ENCODE measurements at regions not wholly inside any gene's neighbourhood (a gene's known extent, or its start where the extent isn't known, plus 50 kb on each side); places are given as distances from the start of the nearest gene placed in this dataset.

- Histone ChIP-seq H3K27me3 (ENCODE audit: insufficient read depth, low read depth) (no peaks in the 10 kb centered on the region), H3K9me2 (ENCODE audit: insufficient read depth) (no peaks in the 10 kb centered on the region), H3K4me2 (peak overlapping the region; percentile 87), H3K4me3 (peak overlapping the region; percentile 47), H3K4me1 (replicated peaks; ENCODE audit: insufficient read depth) (peaks cover 28% of the 10 kb centered on the region), H4K20me1 (ENCODE audit: insufficient read depth) (no peaks in the 10 kb centered on the region), H3K36me3 (ENCODE audit: low read depth) (no peaks in the 10 kb centered on the region), H3K27ac (peak overlapping the region; percentile 79), H3K9me3 (ENCODE audit: insufficient read depth, low read depth) (no peaks in the 10 kb centered on the region), H2AFZ (peak overlapping the region; percentile 66), H3K79me2 (ENCODE audit: low read depth) (no peaks in the 10 kb centered on the region), H3F3A (ENCODE audit: insufficient read depth, low read depth) (peaks cover 16% of the 10 kb centered on the region; the same call in 1 of the 2 replicates)
- ChIA-PET CTCF (no interaction called here), POLR2A (ENCODE audit: unreplicated experiment) (interaction anchor here (0.7 kb wide), 1 partner anchor 75 kb away, joined by 5 read pairs; no protein-coding TSS in a partner anchor)
- intact Hi-C loops (cut with micrococcal nuclease; ENCODE audit: unreplicated experiment), result no loop called here
- TF ChIP-seq EZH2 (IDR thresholded peaks at IDR 0.05; ENCODE audit: low read depth), result no peak
- TF ChIP-seq, protein P1, sequence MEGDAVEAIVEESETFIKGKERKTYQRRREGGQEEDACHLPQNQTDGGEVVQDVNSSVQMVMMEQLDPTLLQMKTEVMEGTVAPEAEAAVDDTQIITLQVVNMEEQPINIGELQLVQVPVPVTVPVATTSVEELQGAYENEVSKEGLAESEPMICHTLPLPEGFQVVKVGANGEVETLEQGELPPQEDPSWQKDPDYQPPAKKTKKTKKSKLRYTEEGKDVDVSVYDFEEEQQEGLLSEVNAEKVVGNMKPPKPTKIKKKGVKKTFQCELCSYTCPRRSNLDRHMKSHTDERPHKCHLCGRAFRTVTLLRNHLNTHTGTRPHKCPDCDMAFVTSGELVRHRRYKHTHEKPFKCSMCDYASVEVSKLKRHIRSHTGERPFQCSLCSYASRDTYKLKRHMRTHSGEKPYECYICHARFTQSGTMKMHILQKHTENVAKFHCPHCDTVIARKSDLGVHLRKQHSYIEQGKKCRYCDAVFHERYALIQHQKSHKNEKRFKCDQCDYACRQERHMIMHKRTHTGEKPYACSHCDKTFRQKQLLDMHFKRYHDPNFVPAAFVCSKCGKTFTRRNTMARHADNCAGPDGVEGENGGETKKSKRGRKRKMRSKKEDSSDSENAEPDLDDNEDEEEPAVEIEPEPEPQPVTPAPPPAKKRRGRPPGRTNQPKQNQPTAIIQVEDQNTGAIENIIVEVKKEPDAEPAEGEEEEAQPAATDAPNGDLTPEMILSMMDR (conservative IDR thresholded peaks at IDR 0.05), result no peak
- DNase-seq, result peak in 1 of 2 experiments; percentile 47
- BruUV-seq (replicated peaks), result TSS peak; percentile 97
These were observed 91.9 kb upstream of the CPM start for GRCh38 chr12:69024907-69025306.

- Histone ChIP-seq H3K36me3 (ENCODE audit: low read depth) (no peaks in the 10 kb centered on the region), H4K20me1 (ENCODE audit: insufficient read depth) (no peaks in the 10 kb centered on the region), H3K27ac (no peak overlapping the region), H2AFZ (no peak overlapping the region), H3K4me1 (replicated peaks; ENCODE audit: insufficient read depth) (peaks cover 28% of the 10 kb centered on the region), H3K79me2 (ENCODE audit: low read depth) (no peaks in the 10 kb centered on the region), H3F3A (ENCODE audit: insufficient read depth, low read depth) (peaks cover 16% of the 10 kb centered on the region; the same call in 1 of the 2 replicates), H3K4me2 (no peak overlapping the region), H3K4me3 (no peak overlapping the region), H3K9me3 (ENCODE audit: insufficient read depth, low read depth) (no peaks in the 10 kb centered on the region), H3K27me3 (ENCODE audit: insufficient read depth, low read depth) (no peaks in the 10 kb centered on the region), H3K9me2 (ENCODE audit: insufficient read depth) (no peaks in the 10 kb centered on the region)
- TF ChIP-seq, protein P1 (conservative IDR thresholded peaks at IDR 0.05), result no peak
- no peak for TF ChIP-seq EZH2 (IDR thresholded peaks at IDR 0.05; ENCODE audit: low read depth)
- BruUV-seq (replicated peaks), result no TSS peak
- DNase-seq, result no peak
- ChIA-PET CTCF (no interaction called here), POLR2A (ENCODE audit: unreplicated experiment) (no interaction called here)
- intact Hi-C loops (cut with micrococcal nuclease; ENCODE audit: unreplicated experiment), result no loop called here
These were observed 93.4 kb upstream of the CPM start for GRCh38 chr12:69026336-69026735.

DNA sequence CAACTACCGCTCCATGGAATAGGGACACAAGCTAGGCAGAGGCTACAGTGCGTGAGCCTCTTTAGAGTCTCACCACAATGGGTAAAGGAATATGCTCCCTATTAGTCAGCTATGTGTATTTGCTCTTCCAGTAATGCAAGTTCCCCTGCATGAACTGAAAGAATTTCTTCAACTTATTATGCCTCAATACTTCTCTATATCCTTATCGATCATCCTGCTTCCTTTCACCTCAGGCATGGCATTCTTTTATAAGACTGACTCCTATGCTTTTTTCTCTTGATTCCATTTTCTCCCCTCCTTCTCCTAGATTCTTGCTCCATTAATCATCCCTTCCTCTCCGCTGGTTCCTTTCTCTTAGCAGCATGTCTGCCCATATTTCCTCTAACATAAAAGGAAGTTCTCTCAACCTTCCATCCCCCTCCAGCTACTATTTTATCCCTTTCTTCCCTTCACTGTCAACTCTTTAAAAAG, 94.5 kb upstream of the CPM start:
- H3K4me1 ChIP-seq (replicated peaks; ENCODE audit: insufficient read depth), result peaks cover 28% of the 10 kb centered on the region
- H2AFZ ChIP-seq, result no peak overlapping the region
- CTCF ChIA-PET, result no interaction called here
- no peaks in the 10 kb centered on the region for H3K36me3 ChIP-seq (ENCODE audit: low read depth)
- DNase-seq, result peak in 1 of 2 experiments; percentile 57
- H4K20me1 ChIP-seq (ENCODE audit: insufficient read depth), result no peaks in the 10 kb centered on the region
- no peaks in the 10 kb centered on the region for H3K79me2 ChIP-seq (ENCODE audit: low read depth)
- intact Hi-C loops (cut with micrococcal nuclease; ENCODE audit: unreplicated experiment), result no loop called here
- no peaks in the 10 kb centered on the region for H3K27me3 ChIP-seq (ENCODE audit: insufficient read depth, low read depth)
- no peak overlapping the region for H3K27ac ChIP-seq
- H3F3A ChIP-seq (ENCODE audit: insufficient read depth, low read depth), result peaks cover 16% of the 10 kb centered on the region; the same call in 1 of the 2 replicates
- no peak overlapping the region for H3K4me3 ChIP-seq
- H3K9me2 ChIP-seq (ENCODE audit: insufficient read depth), result no peaks in the 10 kb centered on the region
- POLR2A ChIA-PET (ENCODE audit: unreplicated experiment), result no interaction called here
- BruUV-seq (replicated peaks), result no TSS peak
- no peaks in the 10 kb centered on the region for H3K9me3 ChIP-seq (ENCODE audit: insufficient read depth, low read depth)
- TF ChIP-seq, protein P1 (conservative IDR thresholded peaks at IDR 0.05), result no peak
- no peak for TF ChIP-seq EZH2 (IDR thresholded peaks at IDR 0.05; ENCODE audit: low read depth)
- peak overlapping the region; percentile 9; the same call in 1 of the 2 replicates for H3K4me2 ChIP-seq

Data from PC-9 (cell line).